Astrocyte (in vitro differentiated cells and primary cell): ENCODE measurements at regions not wholly inside any gene's neighbourhood (a gene's known extent, or its start where the extent isn't known, plus 50 kb on each side); places are given as distances from the start of the nearest gene placed in this dataset.

Source experiments
- DNase-seq: peaks from one replicate; pipeline ENCODE4 v3.0.0-alpha.2; 2010; ENCODE audit warnings: low read depth
- FAIRE-seq: peaks from 2 replicates; lab custom pipeline; 2011; peaks lifted over from hg19 to GRCh38; lab: Jason Lieb, UNC
- H2AFZ ChIP-seq: 2 replicates; pipeline ENCODE4 v1.6.0; 2012; ENCODE audit warnings: low read depth, low read length, inconsistent platforms
- H3K27ac ChIP-seq: 2 replicates; pipeline ENCODE4 v1.5.1; 2011; ENCODE audit warnings: low read depth, low read length, inconsistent platforms
- H3K27me3 ChIP-seq: 2 replicates; pipeline ENCODE4 v1.6.0; 2011; ENCODE audit warnings: low read length, inconsistent platforms; ENCODE audit not compliant: insufficient read depth
- H3K36me3 ChIP-seq: 2 replicates; pipeline ENCODE4 v1.5.1; 2011; ENCODE audit warnings: low read length, inconsistent platforms; ENCODE audit not compliant: insufficient read depth
- H3K4me1 ChIP-seq: 2 replicates; pipeline ENCODE4 v1.5.1; 2011; ENCODE audit warnings: low read length, inconsistent platforms; ENCODE audit not compliant: insufficient read depth
- H3K4me2 ChIP-seq: 2 replicates; pipeline ENCODE4 v1.6.0; 2012; ENCODE audit warnings: low read length, inconsistent platforms
- H3K4me3 ChIP-seq: 2 replicates; pipeline ENCODE4 v1.5.1; 2011; ENCODE audit warnings: low read depth, mild to moderate bottlenecking, low read length, inconsistent platforms; ENCODE audit not compliant: insufficient read depth
- H3K79me2 ChIP-seq: 2 replicates; pipeline ENCODE4 v1.6.0; 2012; ENCODE audit warnings: mild to moderate bottlenecking, low read length, inconsistent platforms; ENCODE audit not compliant: insufficient read depth
- H3K9ac ChIP-seq: 2 replicates; pipeline ENCODE4 v1.6.0; 2012; ENCODE audit warnings: mild to moderate bottlenecking, low read length, inconsistent platforms
- H3K9me3 ChIP-seq: 2 replicates; pipeline ENCODE4 v1.5.1; 2012; ENCODE audit warnings: low read depth, mild to moderate bottlenecking, low read length, inconsistent platforms; ENCODE audit not compliant: insufficient read depth
- H4K20me1 ChIP-seq: 2 replicates; pipeline ENCODE4 v1.6.0; 2012; ENCODE audit warnings: low read length, inconsistent platforms; ENCODE audit not compliant: insufficient read depth
- H3K27ac Mint-ChIP-seq: one replicate; pipeline ENCODE4 v1.8.0; 2021; ENCODE audit warnings: mild to moderate bottlenecking, mixed read lengths; ENCODE audit not compliant: unreplicated experiment
- H3K27me3 Mint-ChIP-seq: one replicate; pipeline ENCODE4 v1.8.0; 2021; ENCODE audit warnings: low read depth, mixed read lengths; ENCODE audit not compliant: unreplicated experiment
- H3K36me3 Mint-ChIP-seq: one replicate; pipeline ENCODE4 v1.8.0; 2021; ENCODE audit warnings: low read depth, mixed read lengths; ENCODE audit not compliant: unreplicated experiment
- H3K4me1 Mint-ChIP-seq: one replicate; pipeline ENCODE4 v1.8.0; 2021; ENCODE audit warnings: low read depth, mixed read lengths; ENCODE audit not compliant: unreplicated experiment
- H3K4me3 Mint-ChIP-seq: one replicate; pipeline ENCODE4 v1.8.0; 2021; ENCODE audit warnings: mild to moderate bottlenecking, moderate library complexity, mixed read lengths; ENCODE audit not compliant: unreplicated experiment
- H3K9me3 Mint-ChIP-seq: one replicate; pipeline ENCODE4 v1.8.0; 2021; ENCODE audit warnings: mild to moderate bottlenecking, mixed read lengths; ENCODE audit not compliant: unreplicated experiment
- CTCF ChIP-seq: IDR thresholded peaks from 2 replicates; pipeline ENCODE4 v1.5.1; 2011; ENCODE audit warnings: low read depth, mild to moderate bottlenecking, inconsistent platforms, low read length, moderate library complexity; ENCODE audit not compliant: insufficient read depth
- EZH2 ChIP-seq: IDR thresholded peaks from 2 replicates; pipeline ENCODE4 v1.6.1; 2012; ENCODE audit warnings: mild to moderate bottlenecking, low read length, inconsistent platforms; ENCODE audit not compliant: insufficient read depth

- no peak overlapping the region for H2AFZ ChIP-seq
- DNase-seq: no peak
- Mint-ChIP-seq H3K4me3 (no peak overlapping the region), H3K4me1 (peaks cover 13% of the 10 kb centered on the region), H3K36me3 (no peaks in the 10 kb centered on the region), H3K27me3 (no peaks in the 10 kb centered on the region), H3K27ac (no peak overlapping the region), H3K9me3 (peaks cover 3% of the 10 kb centered on the region)
- no peaks in the 10 kb centered on the region for H3K36me3 ChIP-seq
- TF ChIP-seq EZH2 (no peak), CTCF (no peak)
- H3K9me3 ChIP-seq: peaks cover 4% of the 10 kb centered on the region
- no peak overlapping the region for H3K27ac ChIP-seq
- peaks cover under 1% of the 10 kb centered on the region for H3K4me1 ChIP-seq
- H4K20me1 ChIP-seq: no peaks in the 10 kb centered on the region
- H3K27me3 ChIP-seq: no peaks in the 10 kb centered on the region
- no peak for FAIRE-seq
- H3K4me2 ChIP-seq: no peak overlapping the region
- H3K79me2 ChIP-seq: no peaks in the 10 kb centered on the region
- no peak overlapping the region for H3K4me3 ChIP-seq
- H3K9ac ChIP-seq: no peak overlapping the region
Observed at GRCh38 chr13:104310861-104311260, 1244.6 kb upstream of the SLC10A2 start.

- Histone ChIP-seq H3K36me3 (no peaks in the 10 kb centered on the region), H3K79me2 (no peaks in the 10 kb centered on the region), H2AFZ (no peak overlapping the region), H3K9ac (no peak overlapping the region), H4K20me1 (no peaks in the 10 kb centered on the region), H3K9me3 (peaks cover 4% of the 10 kb centered on the region), H3K27ac (no peak overlapping the region), H3K4me1 (no peaks in the 10 kb centered on the region), H3K4me3 (no peak overlapping the region), H3K4me2 (no peak overlapping the region), H3K27me3 (no peaks in the 10 kb centered on the region)
- DNase-seq: no peak
- Mint-ChIP-seq H3K9me3 (peaks cover 3% of the 10 kb centered on the region), H3K4me1 (peaks cover 5% of the 10 kb centered on the region), H3K36me3 (no peaks in the 10 kb centered on the region), H3K4me3 (no peak overlapping the region), H3K27ac (no peak overlapping the region), H3K27me3 (no peaks in the 10 kb centered on the region)
- no peak for FAIRE-seq
- TF ChIP-seq EZH2 (no peak), CTCF (no peak)
Observed at GRCh38 chr13:104309431-104309830, 1243.2 kb upstream of the SLC10A2 start.

DNA sequence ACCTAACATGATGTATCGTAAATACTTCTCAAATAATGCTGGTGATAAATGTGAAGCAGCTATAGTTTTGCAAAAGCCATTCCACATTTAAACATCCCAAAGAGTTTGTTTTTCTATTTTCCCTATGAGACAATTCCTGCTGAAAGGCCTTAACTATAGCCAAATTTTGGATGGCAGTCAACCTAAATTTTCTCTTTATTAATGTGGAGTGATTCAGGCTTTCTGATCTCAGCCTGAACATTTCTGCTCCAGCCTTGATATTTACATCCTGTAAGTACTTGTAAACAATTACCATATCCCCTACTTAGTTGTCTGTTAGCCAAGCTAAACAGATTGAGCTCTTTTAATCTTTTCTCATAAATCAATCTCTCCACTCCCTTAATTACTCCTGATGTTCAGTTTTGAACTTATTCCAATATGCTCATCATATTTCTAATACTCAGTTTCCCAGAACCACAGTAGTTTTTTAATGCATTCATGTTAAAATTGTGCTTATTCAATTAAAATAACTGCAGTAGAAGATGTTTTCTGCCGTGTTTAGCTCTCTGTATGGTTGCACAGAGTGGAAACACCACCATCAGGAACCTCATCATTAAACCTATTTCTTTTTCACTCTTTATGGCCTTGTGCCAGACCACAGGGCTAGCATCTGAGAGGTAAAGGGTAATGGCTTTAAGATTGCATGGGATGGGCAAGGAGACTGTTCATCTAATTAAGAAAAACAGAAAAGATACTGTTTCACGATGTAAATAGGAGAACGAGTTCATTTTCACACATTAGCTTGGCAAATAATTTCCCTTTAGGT lies 1235.2 kb upstream of the SLC10A2 start:
- H3K9me3 Mint-ChIP-seq: no peaks in the 10 kb centered on the region
- no peaks in the 10 kb centered on the region for H3K36me3 Mint-ChIP-seq
- Histone ChIP-seq H3K9me3 (no peaks in the 10 kb centered on the region), H3K4me2 (no peak overlapping the region), H3K27me3 (no peaks in the 10 kb centered on the region), H3K9ac (no peak overlapping the region), H3K4me3 (no peak overlapping the region), H3K79me2 (no peaks in the 10 kb centered on the region), H4K20me1 (no peaks in the 10 kb centered on the region), H3K27ac (no peak overlapping the region), H3K4me1 (no peaks in the 10 kb centered on the region), H3K36me3 (no peaks in the 10 kb centered on the region), H2AFZ (no peak overlapping the region)
- no peaks in the 10 kb centered on the region for H3K27me3 Mint-ChIP-seq
- no peaks in the 10 kb centered on the region for H3K4me1 Mint-ChIP-seq
- FAIRE-seq: no peak
- H3K27ac Mint-ChIP-seq: no peak overlapping the region
- no peak overlapping the region for H3K4me3 Mint-ChIP-seq
- DNase-seq: peak; percentile 22
- TF ChIP-seq CTCF (no peak), EZH2 (no peak)
